COLO829 (cell line): ENCODE measurements at regions not wholly inside any gene's neighbourhood (a gene's known extent, or its start where the extent isn't known, plus 50 kb on each side); places are given as distances from the start of the nearest gene placed in this dataset.
"Not testable (repeated sequence)": the region's sequence is repeated elsewhere in the genome, so short reads cannot be mapped to it uniquely, and the experiment has no call there.

Experiments used
- DNase-seq: peaks from one replicate; pipeline ENCODE4 v3.0.0; 2012; ENCODE audit warnings: low spot score

- no peak for DNase-seq
Measured at GRCh38 chr5:110872200-110872599, 133.4 kb downstream of the SLC25A46 start.

GRCh38 chr5:110872963-110873362 lies 134.2 kb downstream of the SLC25A46 start:
- no peak for DNase-seq

- no peak for DNase-seq
Measured at GRCh38 chr5:110873773-110874437, 135.1 kb downstream of the SLC25A46 start.

GRCh38 chr5:110875115-110875514 lies 136.3 kb downstream of the SLC25A46 start:
- DNase-seq, result not testable (repeated sequence)

GRCh38 chr5:110878115-110878514 lies 139.3 kb downstream of the SLC25A46 start:
- DNase-seq, result no peak

GRCh38 chr5:110879675-110880074 lies 140.9 kb downstream of the SLC25A46 start:
- DNase-seq, result no peak

- no peak for DNase-seq
Measured at GRCh38 chr5:110880413-110880812, 141.6 kb downstream of the SLC25A46 start.

- DNase-seq, result no peak
Measured at GRCh38 chr5:110884005-110884404, 145.2 kb downstream of the SLC25A46 start.

- not testable (repeated sequence) for DNase-seq
Measured at GRCh38 chr5:110887170-110887569, 148.4 kb downstream of the SLC25A46 start.

- DNase-seq, result not testable (repeated sequence)
Measured at GRCh38 chr5:110893854-110894483, 155.2 kb downstream of the SLC25A46 start.

- no peak for DNase-seq
Measured at GRCh38 chr5:110894805-110895204, 156.0 kb downstream of the SLC25A46 start.

- no peak for DNase-seq
Measured at GRCh38 chr5:110896901-110897300, 158.1 kb downstream of the SLC25A46 start.

- no peak for DNase-seq
Measured at GRCh38 chr5:110899566-110900412, 161.0 kb downstream of the SLC25A46 start.

GRCh38 chr5:110900829-110901228 lies 162.0 kb downstream of the SLC25A46 start:
- no peak for DNase-seq

GRCh38 chr5:110903966-110904365 lies 165.2 kb downstream of the SLC25A46 start:
- DNase-seq, result no peak

- no peak for DNase-seq
Measured at GRCh38 chr5:110908848-110909247, 162.7 kb upstream of the TSLP start.

- DNase-seq, result no peak
Measured at GRCh38 chr5:110909415-110909814, 162.1 kb upstream of the TSLP start.

GRCh38 chr5:110909950-110910349 lies 161.6 kb upstream of the TSLP start:
- no peak for DNase-seq

GRCh38 chr5:110913221-110913620 lies 158.3 kb upstream of the TSLP start:
- no peak for DNase-seq

GRCh38 chr5:110916381-110917049 lies 155.0 kb upstream of the TSLP start:
- peak; percentile 4 for DNase-seq

- DNase-seq, result no peak
Measured at GRCh38 chr5:110917161-110917875, 154.2 kb upstream of the TSLP start.

- DNase-seq, result no peak
Measured at GRCh38 chr5:110918683-110919082, 152.8 kb upstream of the TSLP start.
